Peyer's patch (tissue), 4 donors: ENCODE measurements at regions not wholly inside any gene's neighbourhood (a gene's known extent, or its start where the extent isn't known, plus 50 kb on each side); places are given as distances from the start of the nearest gene placed in this dataset.

ENCODE experiments used
- CTCF ChIP-seq, 6 experiments: fragments of 450-650 bp in 4 of 6; fragments of 200-600 bp in 2 of 6; sonication (generic) in 1 of 6; IDR thresholded peaks; one replicate each; pipeline ENCODE4 v1.5.1; 2017 to 2019; ENCODE audit warnings: antibody characterized with exemption in 6 of 6, mild to moderate bottlenecking in 3 of 6, moderate library complexity in 1 of 6
- POLR2A ChIP-seq, 2 donors: fragments of 450-650 bp; IDR thresholded peaks; one replicate each; pipeline ENCODE4 v1.5.1; 2017; ENCODE audit warnings: antibody characterized with exemption in 2 of 2, mild to moderate bottlenecking in 2 of 2, moderate library complexity in 2 of 2

GRCh38 chr7:13822678-13823077, 166.8 kb downstream of the ETV1 start:
- TF ChIP-seq POLR2A (IDR thresholded peaks at IDR 0.05) (no peak), CTCF (IDR thresholded peaks at IDR 0.05) (no peak)
